ENCODE measurements at regions not wholly inside any gene's neighbourhood (a gene's known extent, or its start where the extent isn't known, plus 50 kb on each side); places are given as distances from the start of the nearest gene placed in this dataset.

DNA sequence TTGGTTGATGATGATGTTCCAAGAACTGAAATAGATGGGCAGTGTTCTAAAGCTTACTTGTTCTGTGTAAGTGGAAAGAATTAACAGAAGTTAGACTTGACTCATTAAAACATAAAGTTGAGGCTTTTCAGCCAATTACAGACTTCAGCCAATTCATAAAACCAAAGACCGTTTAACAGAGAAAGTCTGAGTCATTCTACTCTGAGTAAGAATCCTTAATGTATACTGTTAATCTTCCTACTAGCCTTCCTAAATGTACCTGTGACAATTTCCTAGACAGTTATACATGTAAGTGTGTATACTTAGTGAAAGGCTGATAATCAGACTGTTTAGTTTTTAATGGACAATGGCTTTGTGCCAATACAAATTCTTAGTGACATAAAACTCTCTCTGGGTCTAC lies 681.0 kb downstream of the RPL10L start:
- TF ChIP-seq CTCF (IDR thresholded peaks at IDR 0.05; ENCODE audit: poor library complexity, severe bottlenecking) (no peak), POLR2AphosphoS5 (IDR thresholded peaks at IDR 0.05) (no peak), EZH2 (IDR thresholded peaks at IDR 0.05; ENCODE audit: borderline replicate concordance, insufficient read depth, low read length, poor library complexity, severe bottlenecking) (no peak), EP300 (conservative IDR thresholded peaks at IDR 0.05; ENCODE audit: poor library complexity, severe bottlenecking) (no peak), TAF1 (IDR thresholded peaks at IDR 0.05; ENCODE audit: low read depth) (no peak), RAD21 (conservative IDR thresholded peaks at IDR 0.05) (no peak)

All from neural cell (in vitro differentiated cells).